NK-92 (cell line): ENCODE measurements at regions not wholly inside any gene's neighbourhood (a gene's known extent, or its start where the extent isn't known, plus 50 kb on each side); places are given as distances from the start of the nearest gene placed in this dataset.
"Not testable (repeated sequence)": the region's sequence is repeated elsewhere in the genome, so short reads cannot be mapped to it uniquely, and the experiment has no call there.

ENCODE experiments used
- DNase-seq: peaks from one replicate; lab custom pipeline; 2025; ENCODE audit not compliant: unreplicated experiment; lab: John Stamatoyannopoulos, UW

GRCh38 chr4:118410138-118410537 is 57.3 kb upstream of the PRSS12 start:
- DNase-seq, result no peak

GRCh38 chr4:118417325-118417724 is 64.5 kb upstream of the PRSS12 start:
- DNase-seq, result no peak

DNA sequence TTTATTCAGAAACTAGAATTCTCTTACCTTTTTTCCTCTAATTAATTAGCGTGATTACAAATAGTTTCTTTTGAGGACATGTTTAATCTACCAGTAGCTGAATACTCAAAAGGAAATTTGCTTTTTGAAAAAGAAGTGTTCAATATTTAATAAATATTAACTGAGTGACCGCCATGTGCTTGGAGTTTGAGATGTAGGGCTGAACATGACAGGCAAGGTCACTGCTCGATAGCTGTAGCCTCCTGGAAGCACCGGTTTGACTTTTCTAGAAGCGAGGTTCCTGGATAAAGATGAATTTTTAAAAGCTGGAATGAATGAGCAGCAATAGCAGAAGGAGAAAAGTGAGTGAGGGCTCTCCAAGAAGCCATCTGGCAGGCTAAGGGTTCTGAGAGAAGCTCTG is 65.0 kb upstream of the PRSS12 start:
- not testable (repeated sequence) for DNase-seq

DNA sequence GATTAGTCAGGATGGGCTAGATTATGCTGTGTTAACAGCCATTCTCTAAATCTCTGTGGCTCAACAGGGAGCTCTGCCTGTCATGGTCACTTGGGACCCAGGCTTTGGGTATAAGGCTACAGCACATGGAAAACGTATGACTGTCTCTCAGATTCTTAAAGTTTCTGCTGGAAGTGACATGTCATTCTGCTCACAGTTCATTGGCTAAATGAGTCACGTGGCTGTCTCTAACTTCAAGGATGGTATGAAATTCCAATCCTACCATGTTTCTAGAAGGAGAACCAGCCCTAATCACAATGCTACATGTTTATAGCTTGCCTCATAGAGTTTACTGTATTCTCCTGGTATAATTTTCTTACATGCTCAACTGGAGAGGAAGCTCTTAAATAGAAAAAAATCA is 65.6 kb upstream of the PRSS12 start:
- not testable (repeated sequence) for DNase-seq

DNA sequence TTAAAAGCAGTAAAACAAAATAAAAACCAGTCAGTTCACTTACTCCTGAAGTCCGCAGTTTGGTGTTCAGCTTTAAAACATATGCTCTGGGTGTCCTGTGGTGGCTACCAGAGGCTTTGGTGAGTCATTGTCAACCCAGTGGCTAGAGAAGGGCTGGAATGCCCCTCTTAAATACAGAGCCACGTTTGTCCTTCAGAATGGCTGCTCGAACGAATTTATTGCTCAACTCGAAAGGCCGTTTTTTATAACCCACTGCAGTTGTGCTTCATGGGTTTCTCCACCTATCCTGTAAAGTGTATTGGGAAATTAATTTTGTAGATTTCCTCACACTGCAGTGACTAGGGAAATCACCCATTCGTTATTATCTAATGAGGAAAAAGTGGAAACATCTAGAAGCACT is 66.8 kb upstream of the PRSS12 start:
- DNase-seq, result not testable (repeated sequence)

DNA sequence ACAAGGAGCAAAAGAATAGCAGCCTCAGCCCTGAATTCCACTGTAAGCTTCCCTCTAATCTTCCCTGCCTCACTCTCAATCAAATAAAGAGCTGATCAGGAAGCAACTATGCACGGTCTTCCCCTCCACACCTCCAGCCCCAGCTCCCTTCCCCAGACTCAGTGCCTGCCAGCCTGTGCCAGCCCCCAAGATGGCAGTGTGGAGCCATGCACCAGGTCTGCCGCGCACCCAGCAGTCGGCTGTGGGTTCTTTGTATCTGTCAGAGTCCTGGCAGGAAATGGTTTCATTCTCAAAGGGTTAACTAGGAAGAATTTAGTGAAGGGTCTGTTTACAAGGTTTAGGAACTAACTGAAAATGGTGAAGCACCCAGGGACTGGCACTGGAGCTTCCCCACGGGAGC is 71.3 kb upstream of the PRSS12 start:
- not testable (repeated sequence) for DNase-seq

DNA sequence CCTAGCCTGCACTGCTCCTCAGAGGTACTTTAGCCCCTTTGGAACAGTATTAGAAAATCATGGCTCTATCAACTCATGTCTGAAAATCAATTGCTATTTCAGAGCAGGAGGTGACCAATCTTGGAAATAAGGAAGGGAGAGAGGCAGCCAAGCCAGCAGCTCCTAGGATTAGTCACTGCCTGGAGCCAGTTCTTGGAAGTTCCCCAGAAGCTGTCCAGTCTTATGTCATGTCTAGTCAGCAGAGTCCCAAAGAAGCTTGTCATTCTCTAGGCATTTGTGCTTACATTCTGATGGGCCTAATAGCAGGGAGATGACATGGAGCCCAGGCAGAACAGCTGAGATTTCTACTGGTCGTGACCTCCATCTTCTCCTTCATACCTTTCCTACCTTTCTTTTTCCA is 76.1 kb upstream of the PRSS12 start:
- DNase-seq, result not testable (repeated sequence)

GRCh38 chr4:118432359-118432758 is 79.6 kb upstream of the PRSS12 start:
- DNase-seq, result not testable (repeated sequence)

- DNase-seq, result not testable (repeated sequence)
Measured at GRCh38 chr4:118433612-118434375, 81.0 kb upstream of the PRSS12 start.

GRCh38 chr4:118435415-118435814 is 82.6 kb upstream of the PRSS12 start:
- not testable (repeated sequence) for DNase-seq

DNA sequence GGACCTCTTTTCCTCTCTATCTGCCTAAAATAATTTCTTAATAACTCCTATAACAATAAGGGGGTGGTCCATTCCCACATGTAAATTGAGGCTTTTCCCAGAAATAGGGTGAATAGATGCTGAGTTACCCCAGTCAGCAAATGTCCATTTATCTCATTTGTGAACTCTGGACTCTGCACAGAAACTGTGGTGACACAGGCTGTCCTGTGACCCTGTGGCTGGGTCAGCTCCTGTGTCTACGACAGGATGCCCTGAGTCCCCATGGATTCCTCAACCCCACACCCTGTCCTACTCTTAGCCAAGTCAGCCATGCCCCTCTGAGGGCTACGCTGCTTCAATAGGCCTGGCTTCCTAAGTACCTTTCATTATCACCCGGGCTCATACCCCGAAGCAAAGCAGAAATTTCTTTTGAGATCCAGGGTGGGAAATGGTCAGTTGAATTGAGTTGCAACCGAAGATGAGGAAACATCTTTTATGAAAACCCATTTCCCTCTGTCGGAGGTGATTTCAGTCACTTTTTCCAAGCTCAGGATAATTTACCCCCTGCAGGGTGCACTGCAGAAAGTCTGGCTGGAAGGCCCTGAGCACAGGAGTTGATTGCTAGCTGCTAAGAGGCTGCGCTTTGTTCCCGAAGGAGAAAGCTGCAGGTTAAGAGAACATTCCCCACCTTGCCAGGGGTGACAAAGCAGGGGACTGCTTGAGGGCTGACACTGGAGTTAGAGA is 89.5 kb upstream of the PRSS12 start:
- not testable (repeated sequence) for DNase-seq

- not testable (repeated sequence) for DNase-seq
Measured at GRCh38 chr4:118447397-118447796, 94.6 kb upstream of the PRSS12 start.

- not testable (repeated sequence) for DNase-seq
Measured at GRCh38 chr4:118454857-118455256, 102.1 kb upstream of the PRSS12 start.

GRCh38 chr4:118461435-118461834 is 108.6 kb upstream of the PRSS12 start:
- DNase-seq, result not testable (repeated sequence)

DNA sequence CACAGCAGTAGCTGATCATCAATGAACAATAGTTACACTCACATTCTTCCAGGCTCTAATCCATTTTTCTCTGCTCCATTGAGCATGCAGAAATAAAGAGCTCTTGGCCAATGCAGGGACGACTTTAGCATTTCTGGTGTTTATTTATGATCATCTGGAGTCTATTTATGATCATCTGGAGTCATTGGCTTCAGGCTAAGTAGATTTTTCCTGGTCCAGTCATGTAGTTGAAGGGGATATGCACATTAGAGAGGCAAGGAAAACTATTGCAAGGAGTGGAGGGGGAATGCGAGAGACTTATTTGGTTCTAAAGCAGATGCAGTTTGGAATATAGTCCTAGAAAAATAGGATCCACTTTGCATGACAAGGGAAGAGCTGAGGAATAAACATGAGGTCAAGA is 113.0 kb upstream of the PRSS12 start:
- not testable (repeated sequence) for DNase-seq

DNA sequence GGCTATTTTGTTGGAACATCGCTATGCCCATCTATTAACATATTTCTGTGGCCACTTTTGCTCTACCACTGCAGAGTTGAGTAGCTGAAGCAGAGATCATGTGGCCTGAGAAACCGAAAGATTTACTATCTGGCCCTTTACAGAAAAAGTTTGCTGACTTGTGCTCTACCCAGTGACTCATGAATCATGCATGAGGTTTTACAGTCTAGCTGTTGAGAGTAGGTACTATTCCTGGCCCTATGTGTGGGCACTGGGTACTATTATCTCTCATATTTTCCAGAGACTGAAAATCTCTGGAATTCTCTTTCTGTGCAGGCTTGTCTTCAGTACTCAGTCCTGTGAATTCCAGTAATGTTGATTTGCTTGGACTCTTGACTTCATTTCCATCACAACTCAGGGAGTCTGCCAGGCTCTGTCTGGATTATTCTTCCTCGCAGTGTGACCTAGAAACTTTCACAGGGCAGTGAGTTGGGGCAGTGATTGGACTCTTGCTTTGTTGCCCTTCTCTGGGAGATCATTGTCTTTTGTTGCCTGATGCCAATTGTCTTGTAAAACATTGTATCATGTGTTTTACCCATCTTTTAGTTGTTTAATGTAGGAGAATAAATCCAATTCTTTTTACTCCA is 121.3 kb upstream of the PRSS12 start:
- DNase-seq, result not testable (repeated sequence)

DNA sequence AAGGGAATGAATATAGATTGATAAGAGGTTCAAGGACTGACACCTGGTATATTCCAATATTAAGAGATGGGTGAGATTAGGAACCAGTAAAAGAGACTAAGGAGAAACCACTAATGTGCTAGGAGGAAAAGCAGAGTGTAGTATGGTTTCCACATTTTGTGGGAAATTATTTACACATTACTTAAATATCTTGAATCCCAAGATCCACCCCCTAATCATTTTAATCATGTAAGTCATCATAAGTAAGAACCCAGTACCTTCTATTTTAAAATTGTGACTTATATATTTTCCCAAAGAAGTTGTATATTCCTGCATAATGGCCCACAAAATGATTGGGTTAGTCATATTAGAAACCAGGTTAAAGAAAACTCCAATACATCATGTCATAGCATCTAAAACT is 122.0 kb upstream of the PRSS12 start:
- not testable (repeated sequence) for DNase-seq

- not testable (repeated sequence) for DNase-seq
Measured at GRCh38 chr4:118475901-118476300, 123.1 kb upstream of the PRSS12 start.

DNA sequence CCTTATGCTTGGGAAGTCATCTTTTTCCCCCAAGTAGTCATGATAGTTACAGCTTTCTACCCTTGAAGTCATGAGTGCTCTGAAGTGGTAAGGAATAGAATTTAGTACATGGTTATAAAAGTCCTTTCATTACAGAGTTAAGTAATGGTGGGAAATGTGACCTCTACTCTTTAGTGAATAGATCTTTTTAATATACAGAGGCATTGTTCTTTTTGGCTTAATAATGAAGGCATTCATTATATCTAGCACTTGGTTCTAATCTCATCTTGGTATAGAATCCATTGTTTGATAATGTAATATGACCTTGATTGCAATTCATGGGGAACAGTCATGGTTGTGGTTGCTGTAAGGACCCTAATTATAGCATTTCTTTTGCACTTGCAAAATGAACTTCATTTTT is 125.0 kb upstream of the PRSS12 start:
- DNase-seq, result not testable (repeated sequence)

DNA sequence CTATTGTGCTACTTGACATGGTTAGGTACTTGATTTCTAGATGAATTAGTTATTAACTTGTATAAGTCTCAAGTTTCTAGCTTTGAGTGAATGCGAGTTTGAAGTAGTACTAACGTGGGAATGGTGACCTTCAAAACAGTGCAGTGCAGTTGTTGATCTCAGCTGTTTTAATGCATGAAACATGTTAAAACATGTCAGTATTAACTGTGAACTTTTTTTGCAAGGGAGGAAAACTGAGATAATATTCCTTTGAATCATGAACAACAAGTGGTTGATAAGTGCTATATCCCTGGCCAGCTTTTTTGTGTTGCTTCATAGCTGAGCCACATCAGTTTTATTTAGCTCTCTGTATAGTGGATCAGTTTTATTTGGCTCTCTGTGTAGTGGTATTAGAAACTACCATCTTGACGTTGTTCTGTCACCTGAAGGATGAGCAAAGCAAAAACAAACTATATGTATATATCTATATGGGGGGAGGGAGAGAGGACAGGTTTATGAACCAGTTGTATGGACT is 133.1 kb upstream of the PRSS12 start:
- DNase-seq, result not testable (repeated sequence)

DNA sequence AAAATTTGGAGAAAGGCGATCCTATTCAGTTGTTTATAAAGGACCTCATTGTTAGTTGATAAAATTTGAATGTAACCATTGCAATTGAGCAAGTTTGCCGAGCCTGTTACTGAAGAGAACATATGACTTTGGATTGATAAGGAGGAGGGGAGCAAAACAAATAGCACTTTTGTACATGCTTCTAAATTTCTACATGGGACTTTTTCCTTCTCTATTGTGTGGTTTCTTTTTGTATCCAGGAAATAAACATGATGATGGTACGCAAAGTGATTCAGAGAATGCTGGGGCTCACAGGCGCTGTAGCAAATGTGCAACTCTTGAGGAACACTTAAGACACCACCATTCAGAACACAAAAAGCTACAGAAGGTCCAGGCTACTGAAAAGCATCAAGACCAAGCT is 140.2 kb upstream of the PRSS12 start:
- DNase-seq, result not testable (repeated sequence)

- DNase-seq, result not testable (repeated sequence)
Measured at GRCh38 chr4:118494437-118494836, 141.6 kb upstream of the PRSS12 start.
